NCI-H69 (cell line): ENCODE measurements at regions not wholly inside any gene's neighbourhood (a gene's known extent, or its start where the extent isn't known, plus 50 kb on each side); places are given as distances from the start of the nearest gene placed in this dataset.
"Not testable (repeated sequence)": the region's sequence is repeated elsewhere in the genome, so short reads cannot be mapped to it uniquely, and the experiment has no call there.

Source experiments
- DNase-seq: peaks from one replicate; lab custom pipeline; 2025; lab: John Stamatoyannopoulos, UW

DNA sequence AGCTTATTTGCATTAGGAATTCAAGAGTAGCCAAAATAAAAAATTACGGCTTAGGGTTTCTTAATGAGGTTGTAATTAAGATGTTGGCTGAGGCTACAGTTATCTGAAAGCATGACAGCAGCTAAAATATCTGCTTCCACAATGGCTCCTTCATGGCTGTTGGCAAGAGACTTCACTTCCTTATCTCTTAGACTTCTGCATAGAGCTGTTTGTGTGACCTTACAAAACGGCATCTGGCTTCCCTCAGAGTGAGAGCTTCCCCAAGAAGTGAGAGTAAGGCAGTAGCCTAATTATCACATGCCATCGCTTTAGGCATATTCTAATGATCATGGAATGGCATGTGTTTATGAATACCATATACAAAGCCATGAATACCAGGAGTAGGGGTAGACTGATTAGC, 57.6 kb downstream of the CCDC59 start:
- peak; percentile 44 for DNase-seq

DNA sequence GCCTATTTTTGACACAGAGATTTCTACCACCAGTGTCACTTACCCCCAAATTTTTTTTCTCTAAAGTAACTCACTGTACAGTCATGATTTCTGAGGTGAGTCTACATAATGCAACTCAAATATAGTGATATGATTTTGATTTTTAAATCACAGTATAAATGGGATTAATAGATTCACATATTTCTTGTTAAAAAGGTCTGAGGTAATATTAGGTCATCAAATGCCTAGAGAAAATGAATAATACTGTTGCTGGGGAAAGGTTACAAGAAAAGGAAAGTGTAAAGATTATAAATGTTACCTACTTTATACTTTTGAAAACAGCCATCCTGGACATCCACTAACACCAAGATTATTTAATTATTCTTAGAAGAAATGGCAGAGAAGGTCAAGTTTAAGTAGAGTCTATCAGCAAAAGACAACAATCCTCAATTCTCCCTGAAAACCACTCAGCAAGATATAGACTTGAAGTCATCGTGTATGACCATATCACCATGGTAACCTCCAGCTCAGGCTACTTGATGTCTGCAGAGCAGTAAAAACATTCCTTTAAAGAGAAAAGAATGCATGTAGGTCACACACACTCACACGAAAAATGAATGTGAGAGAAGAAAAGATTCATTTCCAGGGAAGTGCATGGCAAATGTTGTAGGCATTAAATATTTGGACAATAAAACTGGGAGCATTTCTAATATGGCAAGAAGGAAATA, 58.7 kb downstream of the CCDC59 start:
- peak; percentile 62 for DNase-seq

DNA sequence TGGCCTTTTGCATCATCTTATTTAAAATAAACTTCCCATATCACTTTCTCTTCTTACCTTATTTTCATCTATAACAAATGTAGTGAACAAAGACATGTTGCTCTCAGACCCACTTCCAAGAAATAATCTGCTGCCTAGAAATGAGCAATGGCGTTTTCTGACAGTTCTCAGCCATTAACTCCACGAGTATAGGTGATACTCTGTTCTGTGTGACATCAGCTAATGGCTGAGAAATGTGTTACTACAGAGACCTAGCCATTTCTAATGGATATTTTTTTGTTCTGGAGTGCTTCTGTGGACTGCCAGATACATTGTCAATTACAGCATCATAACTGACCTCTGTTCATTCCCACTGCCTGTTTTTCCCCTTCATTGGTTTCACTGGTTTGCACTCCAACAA, 67.8 kb downstream of the CCDC59 start:
- DNase-seq, result no peak

DNA sequence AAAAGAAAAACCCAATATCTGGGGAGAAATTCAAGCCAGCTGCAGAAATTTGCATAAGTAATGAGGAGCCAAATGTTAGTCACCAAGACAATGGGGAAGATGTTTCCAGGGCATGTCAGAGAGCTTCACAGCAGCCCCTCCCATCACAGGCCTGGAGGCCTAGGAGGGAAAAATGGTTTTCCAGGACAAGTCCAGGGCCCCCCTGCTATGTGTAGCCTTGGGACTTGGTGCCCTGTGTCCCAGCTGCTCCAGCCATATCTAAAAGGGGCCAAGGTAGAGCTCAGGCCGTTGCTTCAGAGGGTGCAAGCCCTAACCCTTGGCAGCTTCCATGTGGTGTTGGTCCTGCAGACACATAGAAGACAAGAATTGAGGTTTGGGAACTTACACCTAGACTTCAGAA, 76.9 kb downstream of the CCDC59 start:
- not testable (repeated sequence) for DNase-seq

DNA sequence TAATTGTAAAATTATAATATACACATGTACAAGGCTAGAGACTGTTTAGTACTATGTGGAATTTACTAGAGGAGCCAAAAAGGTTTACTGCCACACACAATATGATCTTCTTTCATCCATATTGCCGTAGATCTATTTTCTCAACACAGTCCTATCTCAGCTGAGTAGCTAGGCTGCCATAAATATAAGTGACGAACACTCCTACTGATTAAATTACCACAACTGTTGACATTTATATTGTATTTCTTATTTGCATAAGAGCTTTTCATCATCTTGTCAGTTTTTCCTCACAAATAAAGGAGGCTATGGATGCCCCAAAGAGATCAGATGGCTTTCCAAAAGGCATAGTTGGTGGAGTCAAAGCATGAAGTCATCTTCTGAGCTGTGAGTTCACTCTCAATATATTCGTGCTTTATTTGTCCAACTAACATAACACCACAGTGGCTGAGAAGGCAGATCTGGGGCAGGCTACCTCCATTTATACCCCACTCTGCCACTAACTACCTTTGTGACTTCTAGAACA, 78.6 kb downstream of the CCDC59 start:
- peak; percentile 85 for DNase-seq

DNA sequence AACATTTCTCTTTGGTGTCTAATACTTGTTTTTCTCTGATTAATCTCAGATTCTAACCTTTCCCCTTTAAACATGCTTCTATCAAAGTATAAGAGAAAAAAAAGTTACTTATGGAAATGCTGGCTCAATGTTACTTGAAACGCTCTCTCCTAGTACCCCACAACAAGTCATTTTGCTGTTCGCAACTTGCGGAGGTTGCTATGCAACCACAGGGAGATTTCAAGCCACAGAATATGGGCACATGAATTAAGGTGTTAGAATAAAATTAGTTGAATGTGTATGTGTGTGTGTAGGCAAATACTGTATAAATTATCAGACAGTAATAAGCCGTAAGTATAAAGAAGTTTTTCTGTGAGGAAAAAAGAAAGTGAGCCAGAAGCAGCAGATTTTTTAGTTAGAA, 80.6 kb downstream of the CCDC59 start:
- DNase-seq, result peak; percentile 59

DNA sequence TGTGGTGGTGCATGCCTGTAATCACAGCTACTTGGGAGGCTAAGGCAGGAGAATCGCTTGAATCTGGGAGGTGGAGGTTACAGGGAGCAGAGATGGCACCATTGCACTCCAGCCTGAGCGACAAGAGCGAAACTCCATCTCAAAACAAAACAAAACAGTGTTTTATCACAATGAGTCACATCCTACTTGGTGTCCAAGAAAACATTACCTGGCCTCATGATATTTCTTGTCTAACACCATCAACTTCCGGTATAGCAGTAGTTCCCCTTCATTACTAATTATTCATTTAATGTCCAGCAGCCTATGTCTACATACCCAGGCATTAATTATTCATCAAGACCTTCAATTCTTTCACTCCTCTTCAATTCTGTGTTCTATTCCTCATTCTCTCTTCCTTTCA, 115.5 kb downstream of the CCDC59 start:
- no peak for DNase-seq

DNA sequence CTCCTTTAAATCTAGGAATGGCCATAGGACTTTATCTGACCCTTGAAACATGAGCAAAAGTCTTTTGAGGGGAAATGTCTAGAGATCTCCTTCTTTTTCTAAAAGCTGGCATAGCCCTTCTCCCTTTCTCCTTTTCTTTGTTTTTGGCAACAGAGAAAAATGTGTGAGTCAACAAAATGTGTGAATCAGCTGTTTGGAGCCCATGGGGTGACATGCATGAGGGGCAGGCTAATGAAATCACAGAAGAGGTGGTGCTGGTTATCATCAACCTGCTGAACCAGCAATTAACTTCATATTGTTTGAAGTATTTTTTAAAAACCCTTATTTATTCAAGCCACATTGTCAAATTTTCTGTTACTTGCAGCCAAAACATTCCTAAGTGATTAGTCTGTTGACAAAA, 132.3 kb downstream of the CCDC59 start:
- DNase-seq, result peak; percentile 15

DNA sequence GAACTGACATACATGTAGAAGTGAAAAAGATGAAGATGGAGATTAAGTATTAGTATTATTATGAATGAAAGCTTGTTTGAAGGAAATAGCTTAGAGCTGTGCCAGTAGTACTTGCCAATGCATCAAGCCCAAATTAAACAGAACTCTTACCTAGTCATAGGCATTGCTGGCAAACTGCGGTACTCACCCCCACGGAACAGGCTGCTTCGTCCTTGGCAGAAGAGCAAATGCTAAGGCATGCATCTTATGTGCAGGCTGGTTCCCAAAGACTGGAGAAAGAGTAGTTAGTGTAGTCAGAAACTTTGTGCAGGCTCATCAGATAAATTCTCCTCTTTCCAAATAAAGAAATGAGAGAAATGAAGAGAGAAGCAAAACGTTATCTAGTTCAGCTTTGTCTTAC, 134.8 kb downstream of the CCDC59 start:
- DNase-seq, result no peak

DNA sequence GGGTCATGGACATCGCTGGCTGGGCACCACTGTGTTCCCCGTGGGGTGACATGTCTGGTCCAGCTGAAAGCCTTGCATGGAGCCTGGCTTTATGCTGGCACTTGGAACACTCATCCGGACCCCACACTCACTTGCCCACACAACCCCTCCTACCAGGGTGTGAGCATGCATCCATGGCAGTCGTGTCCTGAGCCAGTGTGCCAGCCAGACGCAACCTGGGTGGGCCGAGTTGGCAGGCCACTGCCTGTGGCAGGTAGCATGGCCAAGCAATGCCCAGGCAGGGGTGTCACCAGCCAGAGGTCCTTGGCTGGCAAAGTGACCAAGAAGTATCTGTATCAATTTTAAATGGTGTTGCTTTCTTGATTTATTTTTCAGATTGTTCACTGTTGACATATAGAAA, 141.7 kb downstream of the CCDC59 start:
- no peak for DNase-seq

DNA sequence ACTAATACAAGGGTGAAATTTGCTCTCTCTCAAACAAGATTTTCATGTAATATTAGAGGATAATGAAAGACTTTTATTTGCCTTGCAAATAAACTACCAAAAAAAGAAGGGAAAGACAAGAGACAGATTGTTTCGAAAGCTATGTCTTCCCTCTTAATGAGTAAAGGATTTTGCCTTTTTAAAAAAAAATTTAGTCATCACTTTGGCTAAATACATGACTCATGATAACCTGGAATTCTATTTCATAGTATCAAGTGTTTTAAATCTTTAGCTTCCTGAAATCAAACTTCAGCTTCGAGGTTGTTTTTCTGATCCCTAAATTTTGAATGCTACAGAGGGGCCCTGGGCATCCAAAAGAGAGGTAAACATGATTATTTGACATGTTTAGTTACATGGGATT, 144.4 kb downstream of the CCDC59 start:
- no peak for DNase-seq

DNA sequence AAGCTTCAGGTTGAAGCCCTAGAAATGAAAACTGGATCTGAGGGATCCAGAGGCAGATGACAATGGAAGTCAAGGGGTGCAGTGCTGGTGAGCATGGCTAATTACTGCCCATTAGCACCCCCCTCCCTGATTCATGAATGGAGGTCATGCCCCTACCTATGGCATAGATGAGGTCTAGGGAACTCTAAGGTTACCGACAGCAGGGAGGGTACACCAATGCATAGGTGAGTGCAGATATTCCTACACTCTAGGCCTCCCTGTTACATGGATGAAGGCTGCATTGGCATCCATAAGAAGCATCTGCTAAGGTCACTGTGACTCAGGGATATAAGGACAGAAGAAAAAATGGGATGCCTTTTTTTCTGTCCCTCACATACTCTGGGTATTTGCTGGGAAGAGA, 147.3 kb downstream of the CCDC59 start:
- DNase-seq, result no peak

DNA sequence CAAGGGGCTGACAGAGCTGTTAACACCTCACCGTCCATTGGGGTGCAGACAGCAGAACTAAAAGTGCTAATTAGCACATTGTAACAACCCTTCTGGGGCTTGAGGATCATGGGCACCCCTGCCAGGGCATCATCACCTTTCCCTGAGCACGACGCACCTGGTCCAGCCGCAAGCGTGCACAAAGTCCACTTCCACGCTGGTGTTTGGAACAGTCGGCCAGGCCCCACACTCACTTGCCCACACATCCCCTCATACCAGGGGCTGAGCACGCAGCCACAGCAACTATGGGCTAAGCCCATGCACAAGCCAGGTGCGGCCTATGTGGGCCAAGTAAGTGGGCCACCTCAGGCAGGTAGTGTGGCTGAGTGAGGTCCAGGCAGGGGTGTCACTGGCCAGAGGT, 148.7 kb downstream of the CCDC59 start:
- no peak for DNase-seq

DNA sequence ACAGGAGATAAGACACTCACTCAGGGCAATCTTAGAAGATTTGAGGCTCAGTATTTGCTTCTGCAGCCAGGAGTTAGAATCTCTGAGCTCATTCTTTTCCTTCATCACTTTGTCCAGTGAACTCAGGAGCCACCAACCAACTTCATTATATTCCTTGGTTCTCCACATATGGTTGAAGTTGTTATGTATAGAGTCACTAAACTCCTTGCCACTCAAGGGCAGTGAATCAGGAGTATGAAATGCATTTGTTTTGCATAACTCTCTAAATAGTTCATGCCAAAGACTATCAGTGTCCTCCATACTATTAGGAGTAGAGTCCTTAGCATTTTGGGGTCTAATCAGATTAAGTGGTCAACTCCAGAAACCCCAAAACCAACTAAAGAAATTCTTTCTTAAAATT, 150.6 kb downstream of the CCDC59 start:
- DNase-seq, result no peak

DNA sequence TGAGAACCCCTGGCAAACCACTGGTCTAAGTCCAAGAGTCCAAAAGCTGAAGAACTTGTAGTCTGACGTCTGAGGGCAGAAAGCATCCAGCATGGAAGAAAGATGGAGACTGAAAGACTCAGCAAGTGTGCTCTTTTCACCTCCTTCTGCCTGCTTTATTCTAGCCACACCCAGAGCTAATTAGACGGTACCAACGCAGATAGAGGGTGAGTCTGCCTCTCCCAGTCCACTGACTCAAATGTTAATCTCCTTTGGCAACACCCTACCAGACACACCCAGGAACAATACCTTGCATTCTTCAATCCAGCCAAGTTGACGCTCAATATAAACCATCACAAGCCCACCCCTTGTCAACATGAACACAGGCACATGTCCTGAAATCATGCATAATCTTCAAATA, 155.1 kb downstream of the CCDC59 start:
- DNase-seq, result peak; percentile 52

DNA sequence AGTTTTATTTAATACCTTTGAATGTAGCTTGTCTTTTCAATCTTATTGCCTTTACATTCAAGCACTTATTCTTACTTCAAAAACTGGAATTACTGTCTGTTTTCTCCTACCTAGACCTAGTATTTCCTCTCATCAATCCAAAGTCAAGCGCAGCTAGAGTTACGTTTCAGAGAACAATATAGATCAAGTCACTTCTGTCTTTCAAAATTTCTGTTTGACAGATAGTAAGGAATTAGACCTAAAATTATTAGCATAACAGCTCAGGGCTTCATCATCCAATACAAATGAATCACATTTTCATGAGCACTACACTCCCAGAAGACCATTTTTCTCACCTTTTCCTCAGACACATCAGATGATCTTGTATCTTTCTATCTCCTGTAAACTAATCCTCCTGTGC, 170.6 kb downstream of the CCDC59 start:
- no peak for DNase-seq

DNA sequence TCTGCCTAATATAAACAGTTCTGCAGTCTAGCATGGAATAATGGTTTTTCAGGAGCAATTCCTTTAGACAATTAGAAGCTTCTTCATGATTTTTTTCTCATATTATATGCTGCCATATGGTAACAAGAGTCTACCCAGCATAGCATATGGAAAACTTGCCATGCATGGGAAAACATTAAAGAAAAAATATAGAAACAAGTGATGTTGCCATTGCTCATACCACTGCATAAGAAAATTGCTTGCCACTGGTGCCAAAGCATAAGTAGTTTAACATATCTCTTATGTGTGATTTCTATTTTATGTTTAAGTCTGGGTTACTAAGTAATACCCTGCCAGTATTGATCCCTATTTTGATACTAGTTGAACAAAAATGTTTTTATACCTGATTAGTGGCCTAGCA, 171.2 kb downstream of the CCDC59 start:
- DNase-seq, result no peak

DNA sequence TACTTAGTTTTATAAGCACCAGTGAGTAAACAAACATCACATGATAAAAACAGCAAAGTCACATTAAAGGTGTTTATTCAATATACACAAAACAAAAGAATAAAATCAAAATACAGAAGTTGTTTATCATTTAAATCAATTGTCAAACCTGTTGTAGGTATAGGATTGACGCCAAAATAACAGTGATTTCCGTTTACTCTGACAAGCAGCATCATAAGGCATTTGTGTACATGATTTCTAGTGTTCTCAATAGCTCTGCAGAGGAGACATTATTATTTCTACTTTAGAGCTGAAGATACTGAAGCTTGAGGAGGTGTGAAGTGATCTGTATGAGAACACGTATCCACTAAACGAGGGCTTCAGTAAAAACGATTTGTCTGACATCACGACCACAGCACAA, 171.9 kb downstream of the CCDC59 start:
- DNase-seq, result no peak

DNA sequence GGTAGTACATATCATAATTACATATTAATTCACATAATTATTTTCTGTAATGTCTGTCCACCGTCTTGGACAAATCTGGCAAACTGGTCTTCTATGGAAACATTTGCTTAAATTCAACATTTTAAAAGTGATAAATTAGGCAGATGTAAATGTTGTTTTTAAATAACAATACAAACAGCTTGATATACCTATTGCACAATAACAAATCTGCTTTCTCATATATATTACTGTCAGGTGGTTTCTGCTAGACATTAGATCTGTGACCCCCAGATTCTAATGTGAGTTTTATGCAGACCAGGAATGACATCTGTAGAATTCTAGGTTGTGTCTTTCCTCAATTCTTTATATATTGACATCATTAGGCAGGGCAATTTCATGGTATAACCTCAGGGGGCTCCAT, 173.3 kb downstream of the CCDC59 start:
- DNase-seq, result no peak

DNA sequence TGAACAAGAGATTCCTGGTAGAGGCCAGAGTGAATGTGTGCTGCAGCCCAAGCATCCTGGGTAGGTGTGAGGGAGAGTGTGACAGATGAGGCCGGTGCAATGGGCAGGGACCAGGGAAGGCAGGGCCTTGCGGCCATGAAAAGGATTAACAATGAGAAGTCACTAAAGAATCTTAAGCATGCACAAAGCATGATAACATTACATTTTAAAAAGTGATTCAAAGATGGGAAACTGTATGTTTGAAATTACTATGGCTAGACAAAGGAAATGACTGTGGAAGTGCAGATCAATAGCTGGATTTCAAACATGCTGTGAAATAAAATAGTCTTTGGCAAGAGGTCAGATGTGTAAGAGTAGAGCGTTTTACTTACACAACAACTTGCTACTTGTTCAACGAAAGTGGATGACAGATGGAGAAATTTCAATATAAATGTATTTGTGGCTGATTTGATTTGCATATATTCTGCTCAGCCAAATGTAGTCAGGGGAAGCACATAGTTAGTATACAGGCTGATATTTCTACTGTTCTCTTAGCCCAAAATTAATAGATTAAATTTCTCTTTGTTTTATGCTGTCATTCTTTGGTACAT, 175.5 kb downstream of the CCDC59 start:
- no peak for DNase-seq

DNA sequence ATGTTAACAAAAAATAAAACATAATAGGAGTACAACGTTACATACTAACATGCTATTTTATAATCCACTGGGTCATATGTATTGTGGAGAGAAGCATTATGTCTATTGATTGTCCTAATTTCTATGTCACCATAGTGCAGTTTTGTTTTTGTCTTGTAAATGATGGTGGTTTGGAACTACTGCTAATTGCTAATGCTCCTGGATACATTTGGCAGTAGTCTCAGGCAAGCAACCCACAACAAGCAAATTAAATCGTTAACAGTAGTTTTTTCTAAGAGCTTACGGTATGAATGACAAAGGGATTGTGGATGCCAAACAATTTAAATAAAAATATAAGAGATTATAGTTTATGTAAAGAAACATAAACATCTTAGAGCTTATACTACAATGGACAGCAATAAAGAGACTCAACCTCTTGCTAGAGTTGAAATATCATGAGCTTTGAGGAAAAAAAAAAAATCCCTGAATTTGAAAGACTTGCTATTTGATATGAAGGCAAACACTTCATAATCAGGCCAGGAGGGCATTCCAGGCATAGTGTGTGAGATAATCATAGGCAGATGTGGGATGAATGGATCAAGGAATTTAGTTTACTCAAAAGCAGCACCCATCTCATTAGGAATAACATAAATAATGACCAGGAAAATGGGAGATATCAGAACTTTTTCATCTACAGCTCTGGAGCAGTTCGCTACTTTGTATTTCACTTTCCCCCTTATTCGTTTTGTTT, 181.3 kb downstream of the CCDC59 start:
- peak; percentile 80 for DNase-seq

DNA sequence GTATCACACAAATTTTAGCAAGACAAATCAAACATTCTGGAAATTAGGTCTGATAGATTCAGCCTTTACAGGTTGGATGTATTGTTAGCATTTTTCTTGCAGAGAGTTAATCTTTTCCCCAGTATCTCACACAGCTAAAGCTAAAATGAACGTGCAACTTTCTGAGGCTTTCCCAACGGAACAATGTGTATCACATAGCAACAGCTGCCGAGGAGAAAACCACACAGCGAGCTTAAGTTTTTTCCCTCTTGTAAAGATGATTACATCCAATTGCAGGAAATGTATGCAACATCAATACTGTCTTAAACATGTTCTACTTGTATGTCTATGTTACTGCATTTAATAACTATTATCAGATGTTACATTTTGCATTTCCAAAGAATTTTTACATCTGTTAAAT, 182.2 kb downstream of the CCDC59 start:
- DNase-seq, result peak; percentile 89

DNA sequence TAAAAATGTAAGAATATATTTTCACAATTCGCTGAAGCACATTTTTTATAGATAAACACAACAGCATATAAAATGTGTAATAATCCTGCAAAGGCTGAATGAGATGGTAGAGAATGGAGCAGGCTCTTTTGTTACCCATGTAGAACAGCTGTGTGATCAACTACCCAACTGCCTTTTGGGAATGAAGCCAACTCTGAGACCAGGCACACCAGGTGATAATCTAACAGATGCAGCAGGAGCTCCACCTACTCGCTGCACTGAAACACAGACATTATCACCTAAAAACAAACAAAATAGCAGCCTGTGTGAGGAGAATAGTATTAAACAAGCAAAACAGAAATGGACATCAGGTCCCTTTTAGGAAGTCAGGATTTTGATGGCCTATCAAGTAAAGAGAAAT, 183.3 kb downstream of the CCDC59 start:
- DNase-seq, result peak; percentile 99
